CD14-positive monocyte (primary cell): ENCODE measurements at regions not wholly inside any gene's neighbourhood (a gene's known extent, or its start where the extent isn't known, plus 50 kb on each side); places are given as distances from the start of the nearest gene placed in this dataset.
A peak's percentile ranks its signal among the peaks of the same experiment; 100 is the strongest.

ENCODE experiments used
- DNase-seq, 3 donors: peaks; one replicate each; pipeline ENCODE4 v3.0.0-alpha.2; 2011 to 2022
- H2AFZ ChIP-seq: 2 replicates; pipeline ENCODE4 v1.6.0; 2012; ENCODE audit warnings: mild to moderate bottlenecking, low read depth, low read length, inconsistent platforms; ENCODE audit not compliant: insufficient read depth, poor library complexity, severe bottlenecking
- H3K27ac ChIP-seq, 2 donors: 1 replicate in 1 of 2; 2 replicates in 1 of 2; pipeline ENCODE4 v1.5.1; 2012 to 2013; ENCODE audit warnings: low read length in 2 of 2, control low read depth in 1 of 2, inconsistent platforms in 1 of 2, low read depth in 1 of 2, mild to moderate bottlenecking in 1 of 2
- H3K27me3 ChIP-seq, 2 donors: one replicate each; pipeline versions ENCODE4 v1.6.0 to v1.6.1; 2011 to 2013; ENCODE audit warnings: low read length in 2 of 2; ENCODE audit not compliant: control insufficient read depth in 2 of 2, insufficient read depth in 2 of 2
- H3K36me3 ChIP-seq, 2 donors: replicated peaks in 1 of 2; 1 replicate in 1 of 2; 2 replicates in 1 of 2; pipeline versions ENCODE4 v1.5.1 to v1.6.1; 2012 to 2013; ENCODE audit warnings: low read length in 2 of 2, control low read depth in 1 of 2, inconsistent platforms in 1 of 2, mild to moderate bottlenecking in 1 of 2; ENCODE audit not compliant: insufficient read depth in 2 of 2, control insufficient read depth in 1 of 2
- H3K4me1 ChIP-seq, 2 donors: 1 replicate in 1 of 2; 2 replicates in 1 of 2; pipeline versions ENCODE4 v1.5.1 to v1.6.1; 2012 to 2013; ENCODE audit warnings: low read length in 2 of 2, control low read depth in 1 of 2, inconsistent platforms in 1 of 2, mild to moderate bottlenecking in 1 of 2, moderate library complexity in 1 of 2; ENCODE audit not compliant: insufficient read depth in 2 of 2, control insufficient read depth in 1 of 2
- H3K4me2 ChIP-seq: replicated peaks from 2 replicates; pipeline ENCODE3; 2012; ENCODE audit warnings: low read length, moderate library complexity, mild to moderate bottlenecking; ENCODE audit not compliant: poor library complexity, severe bottlenecking; ENCODE audit errors: extremely low read depth
- H3K4me3 ChIP-seq, 3 experiments: fragments of 200-600 bp in 1 of 3; sonication (generic) in 1 of 3; replicated peaks in 1 of 3; 1 replicate in 2 of 3; 2 replicates in 1 of 3; pipeline ENCODE4 v1.5.1; 2011 to 2013; ENCODE audit warnings: low read length in 3 of 3, mild to moderate bottlenecking in 3 of 3, control low read depth in 2 of 3, low read depth in 2 of 3, inconsistent platforms in 1 of 3, moderate library complexity in 1 of 3
- H3K79me2 ChIP-seq: 2 replicates; pipeline ENCODE4 v1.6.0; 2012; ENCODE audit warnings: mild to moderate bottlenecking, control low read depth, inconsistent platforms, low read length, moderate library complexity; ENCODE audit not compliant: insufficient read depth
- H3K9ac ChIP-seq: 2 replicates; pipeline ENCODE4 v1.6.0; 2017; ENCODE audit warnings: low read length, mild to moderate bottlenecking; ENCODE audit not compliant: insufficient read depth, poor library complexity, severe bottlenecking
- H3K9me3 ChIP-seq, 2 donors: replicated peaks in 1 of 2; 1 replicate in 1 of 2; 2 replicates in 1 of 2; pipeline versions ENCODE4 v1.5.1 to v1.6.1; 2012 to 2013; ENCODE audit warnings: low read length in 2 of 2, control low read depth in 1 of 2; ENCODE audit not compliant: control insufficient read depth in 1 of 2, insufficient read depth in 1 of 2
- H4K20me1 ChIP-seq: 2 replicates; pipeline ENCODE4 v1.6.0; 2012; ENCODE audit warnings: mild to moderate bottlenecking, low read length, control low read depth, moderate library complexity; ENCODE audit not compliant: insufficient read depth
- H3K27ac Mint-ChIP-seq, 7 donors: one replicate each; pipeline ENCODE4 v1.8.0; 2020; ENCODE audit warnings: mild to moderate bottlenecking in 7 of 7, mixed read lengths in 7 of 7, moderate library complexity in 6 of 7, inconsistent platforms in 2 of 7
- H3K27me3 Mint-ChIP-seq, 3 donors: one replicate each; pipeline ENCODE4 v1.8.0; 2021 to 2022; ENCODE audit warnings: low read depth in 3 of 3, mild to moderate bottlenecking in 3 of 3, mixed read lengths in 3 of 3, moderate library complexity in 3 of 3, inconsistent platforms in 1 of 3
- H3K36me3 Mint-ChIP-seq, 2 donors: one replicate each; pipeline ENCODE4 v1.8.0; 2020; ENCODE audit warnings: mixed read lengths in 2 of 2, inconsistent platforms in 1 of 2, mild to moderate bottlenecking in 1 of 2
- H3K4me1 Mint-ChIP-seq: one replicate; pipeline ENCODE4 v1.8.0; 2020; ENCODE audit warnings: mild to moderate bottlenecking, mixed read lengths
- H3K4me3 Mint-ChIP-seq, 2 donors: one replicate each; pipeline ENCODE4 v1.8.0; 2020; ENCODE audit warnings: mild to moderate bottlenecking in 2 of 2, mixed read lengths in 2 of 2, moderate library complexity in 1 of 2
- H3K9me3 Mint-ChIP-seq, 7 donors: one replicate each; pipeline ENCODE4 v1.8.0; 2020 to 2022; ENCODE audit warnings: mixed read lengths in 7 of 7, mild to moderate bottlenecking in 6 of 7, moderate library complexity in 6 of 7, inconsistent platforms in 2 of 7
- CTCF ChIP-seq: fragments of 200-600 bp; IDR thresholded peaks from one replicate; pipeline ENCODE4 v1.8.0; 2022; ENCODE audit warnings: antibody characterized with exemption, mild to moderate bottlenecking
- WGBS: methylation state at CpG from one replicate; pipeline ENCODE4 v1.1.5; 2013; ENCODE audit warnings: missing lambda C conversion rate; ENCODE audit not compliant: insufficient coverage; 5-methylcytosine and 5-hydroxymethylcytosine counted together
- intact Hi-C, 2 donors: fragments of 100-400 bp; cut with micrococcal nuclease; formaldehyde crosslinking; loops; one replicate each; pipeline versions ENCODE4 v1.15.0 to v1.15.1; 2023

GRCh38 chr12:78457938-78458337 lies 406.6 kb upstream of the SYT1 start:
- peaks cover 2 to 11% (median 3%) of the 10 kb centered on the region in 7 donors for H3K9me3 Mint-ChIP-seq
- H3K27ac Mint-ChIP-seq = peak overlapping the region in 6 of 7 donors; percentile 4 to 85 (median 26)
- no peaks in the 10 kb centered on the region for H3K36me3 ChIP-seq

GRCh38 chr12:78470354-78471195 lies 394.0 kb upstream of the SYT1 start:
- no peaks in the 10 kb centered on the region for H3K4me1 Mint-ChIP-seq
- no peak overlapping the region for H3K4me3 Mint-ChIP-seq
- no peak overlapping the region for H3K9ac ChIP-seq
- no peaks in the 10 kb centered on the region for H3K9me3 ChIP-seq
- peaks cover 0 to 2% (median 0%) of the 10 kb centered on the region in 7 donors for H3K9me3 Mint-ChIP-seq
- no peaks in the 10 kb centered on the region for H3K79me2 ChIP-seq
- intact Hi-C loops = no loop called here
- H3K4me1 ChIP-seq = no peaks in the 10 kb centered on the region
- H3K27me3 Mint-ChIP-seq = peaks cover 0 to 2% (median 0%) of the 10 kb centered on the region in 3 donors
- no peaks in the 10 kb centered on the region for H4K20me1 ChIP-seq
- WGBS = 91% methylated on average over 3 of the region's 3 CpGs
- no peak overlapping the region for H3K4me2 ChIP-seq
- no peaks in the 10 kb centered on the region for H3K36me3 Mint-ChIP-seq
- no peaks in the 10 kb centered on the region for H3K27me3 ChIP-seq
- no peak overlapping the region for H3K27ac Mint-ChIP-seq
- H3K4me3 ChIP-seq = no peak overlapping the region
- no peak for DNase-seq
- no peak overlapping the region for H2AFZ ChIP-seq
- no peaks in the 10 kb centered on the region for H3K36me3 ChIP-seq
- H3K27ac ChIP-seq = no peak overlapping the region
- TF ChIP-seq CTCF = no peak

More at GRCh38 chr12:78457938-78458337, 406.6 kb upstream of the SYT1 start:
- Histone ChIP-seq H2AFZ (peak overlapping the region; percentile 7), H3K9ac (no peak overlapping the region), H3K27me3 (no peaks in the 10 kb centered on the region), H4K20me1 (no peaks in the 10 kb centered on the region), H3K4me2 (peak overlapping the region; percentile 50), H3K4me3 (peak overlapping the region in 1 of 3 experiments; percentile 54), H3K4me1 (peaks cover 17 to 19% of the 10 kb centered on the region in 2 donors), H3K79me2 (no peaks in the 10 kb centered on the region), H3K9me3 (peaks cover 0 to 5% of the 10 kb centered on the region in 2 donors), H3K27ac (peak overlapping the region in 1 of 2 donors; percentile 64)
- peak; percentile 10 to 57 (median 20) for DNase-seq
- TF ChIP-seq CTCF = no peak
- H3K27me3 Mint-ChIP-seq = peaks cover 0 to 3% (median 1%) of the 10 kb centered on the region in 3 donors
- peak overlapping the region in 1 of 2 donors; percentile 44 for H3K4me3 Mint-ChIP-seq
- no peaks in the 10 kb centered on the region for H3K36me3 Mint-ChIP-seq
- intact Hi-C loops = no loop called here
- H3K4me1 Mint-ChIP-seq = peaks cover 11% of the 10 kb centered on the region
- WGBS = no CpG with 5 or more reads among the region's 1 CpG
